Upper lobe of left lung (tissue), 6 donors: ENCODE measurements at regions not wholly inside any gene's neighbourhood (a gene's known extent, or its start where the extent isn't known, plus 50 kb on each side); places are given as distances from the start of the nearest gene placed in this dataset.
"Not testable (repeated sequence)": the region's sequence is repeated elsewhere in the genome, so short reads cannot be mapped to it uniquely, and the experiment has no call there.

ENCODE experiments used
- ATAC-seq, 2 donors: fragments of 200-7000 bp; cut with Tn5 transposase; one replicate each; pipeline ENCODE4 v1.9.1; 2022; ENCODE audit warnings: mild to moderate bottlenecking in 2 of 2, moderate library complexity in 2 of 2; ENCODE audit not compliant: low FRiP score in 2 of 2
- DNase-seq, 2 donors: peaks; one replicate each; pipeline ENCODE4 v3.0.0-alpha.2; 2019 to 2020
- H3K27ac ChIP-seq, 4 donors: fragments of 200-600 bp; sonication (generic); one replicate each; pipeline ENCODE4 v1.5.1; 2016 to 2019
- H3K27me3 ChIP-seq, 4 donors: fragments of 200-600 bp; sonication (generic); one replicate each; pipeline ENCODE4 v1.5.1; 2017 to 2019
- H3K36me3 ChIP-seq, 4 donors: fragments of 200-600 bp; sonication (generic); one replicate each; pipeline ENCODE4 v1.5.1; 2016 to 2019
- H3K4me1 ChIP-seq, 4 donors: fragments of 200-600 bp; sonication (generic); one replicate each; pipeline ENCODE4 v1.5.1; 2018 to 2019
- H3K4me3 ChIP-seq, 4 donors: fragments of 200-600 bp; sonication (generic); one replicate each; pipeline ENCODE4 v1.5.1; 2017 to 2019; ENCODE audit warnings: mild to moderate bottlenecking in 2 of 4, moderate library complexity in 1 of 4
- H3K9me3 ChIP-seq, 4 donors: fragments of 200-600 bp; sonication (generic); one replicate each; pipeline ENCODE4 v1.5.1; 2018 to 2019
- CTCF ChIP-seq, 6 experiments: fragments of 450-650 bp in 4 of 6; fragments of 200-600 bp in 2 of 6; sonication (generic) in 2 of 6; IDR thresholded peaks; one replicate each; pipeline ENCODE4 v1.5.1; 2016 to 2019; ENCODE audit warnings: antibody characterized with exemption in 6 of 6
- EP300 ChIP-seq, 4 donors: sonication (generic); formaldehyde crosslinking; IDR thresholded peaks; one replicate each; pipeline ENCODE4 v1.5.1; 2017; ENCODE audit warnings: antibody characterized with exemption in 4 of 4, control low read depth in 2 of 4
- POLR2A ChIP-seq, 4 donors: fragments of 450-650 bp; IDR thresholded peaks; one replicate each; pipeline ENCODE4 v1.5.1; 2016 to 2017; ENCODE audit warnings: antibody characterized with exemption in 4 of 4, mild to moderate bottlenecking in 2 of 4
- POLR2AphosphoS5 ChIP-seq, 2 donors: sonication (generic); formaldehyde crosslinking; IDR thresholded peaks; one replicate each; pipeline ENCODE4 v1.5.1; 2017; ENCODE audit warnings: antibody characterized with exemption in 2 of 2
- WGBS, 2 donors: methylation state at CpG; one replicate each; pipeline ENCODE4 v1.1.5; 2017 to 2018; 5-methylcytosine and 5-hydroxymethylcytosine counted together
- donor health status: DM: no; HTN: no; CAD: no; lungs with moderate emphysema.
- donor health status: DM: no; HTN: yes; CAD: no; lungs with severe emphysema.

- H3K36me3 ChIP-seq = no peaks in the 10 kb centered on the region
- no peak overlapping the region for H3K4me3 ChIP-seq
- no peaks in the 10 kb centered on the region for H3K4me1 ChIP-seq
- 75% methylated on average over 5 of the region's 5 CpGs for WGBS, 2 donors
- no peaks in the 10 kb centered on the region for H3K27me3 ChIP-seq
- TF ChIP-seq POLR2AphosphoS5 (IDR thresholded peaks at IDR 0.05) = no peak
- H3K9me3 ChIP-seq = no peaks in the 10 kb centered on the region
- no peak for ATAC-seq
- H3K27ac ChIP-seq = no peak overlapping the region
- DNase-seq = no peak
These were observed 95.3 kb upstream of the GPR12 start for GRCh38 chr13:26855921-26856320.

- no peak for TF ChIP-seq EP300 (IDR thresholded peaks at IDR 0.05)
- TF ChIP-seq POLR2AphosphoS5 (IDR thresholded peaks at IDR 0.05) = no peak
- no peak for TF ChIP-seq CTCF (IDR thresholded peaks at IDR 0.05)
- no peak for TF ChIP-seq POLR2A (IDR thresholded peaks at IDR 0.05)
- ATAC-seq = no peak
- WGBS, 2 donors = 53 to 73% methylated on average over 3 of the region's 3 CpGs
- Histone ChIP-seq H3K9me3 (no peaks in the 10 kb centered on the region), H3K27me3 (no peaks in the 10 kb centered on the region), H3K4me1 (no peaks in the 10 kb centered on the region), H3K4me3 (no peak overlapping the region), H3K27ac (no peak overlapping the region), H3K36me3 (no peaks in the 10 kb centered on the region)
- DNase-seq = no peak
These were observed 94.5 kb upstream of the GPR12 start for GRCh38 chr13:26855071-26855470.

GRCh38 chr13:26853323-26853722 lies 92.7 kb upstream of the GPR12 start:
- no peaks in the 10 kb centered on the region for H3K9me3 ChIP-seq
- no peak for ATAC-seq
- TF ChIP-seq CTCF (IDR thresholded peaks at IDR 0.05) (no peak), EP300 (IDR thresholded peaks at IDR 0.05) (no peak), POLR2AphosphoS5 (IDR thresholded peaks at IDR 0.05) (no peak), POLR2A (IDR thresholded peaks at IDR 0.05) (no peak)
- H3K27me3 ChIP-seq = no peaks in the 10 kb centered on the region
- H3K4me1 ChIP-seq = no peaks in the 10 kb centered on the region
- WGBS, 2 donors = 46 to 63% methylated on average over 2 of the region's 2 CpGs
- H3K27ac ChIP-seq = no peak overlapping the region
- H3K36me3 ChIP-seq = no peaks in the 10 kb centered on the region
- H3K4me3 ChIP-seq = no peak overlapping the region
- DNase-seq = no peak

GRCh38 chr13:26847281-26847680 lies 86.7 kb upstream of the GPR12 start:
- no peak for TF ChIP-seq EP300 (IDR thresholded peaks at IDR 0.05)
- TF ChIP-seq POLR2A (IDR thresholded peaks at IDR 0.05) = no peak
- TF ChIP-seq POLR2AphosphoS5 (IDR thresholded peaks at IDR 0.05) = no peak
- no peak for TF ChIP-seq CTCF (IDR thresholded peaks at IDR 0.05)
- no peak for ATAC-seq
- 35 to 53% methylated on average over 1 of the region's 1 CpG for WGBS, 2 donors
- H3K27ac ChIP-seq = no peak overlapping the region
- no peaks in the 10 kb centered on the region for H3K4me1 ChIP-seq
- no peak overlapping the region for H3K4me3 ChIP-seq
- no peaks in the 10 kb centered on the region for H3K9me3 ChIP-seq
- no peaks in the 10 kb centered on the region for H3K36me3 ChIP-seq
- DNase-seq = no peak
- no peaks in the 10 kb centered on the region for H3K27me3 ChIP-seq

- not testable (repeated sequence) for ATAC-seq, H3K4me1 ChIP-seq, H3K36me3 ChIP-seq, H3K9me3 ChIP-seq, H3K27ac ChIP-seq, H3K4me3 ChIP-seq, DNase-seq, H3K27me3 ChIP-seq
- WGBS, 2 donors = 85 to 95% methylated on average over 7 of the region's 7 CpGs
These were observed 84.5 kb upstream of the GPR12 start for GRCh38 chr13:26845063-26845462.

- 38 to 41% methylated on average over 4 of the region's 4 CpGs for WGBS, 2 donors
- Histone ChIP-seq H3K4me1 (no peaks in the 10 kb centered on the region), H3K27ac (no peak overlapping the region), H3K4me3 (no peak overlapping the region), H3K36me3 (no peaks in the 10 kb centered on the region), H3K9me3 (no peaks in the 10 kb centered on the region), H3K27me3 (no peaks in the 10 kb centered on the region)
- ATAC-seq (no peak), DNase-seq (no peak)
- TF ChIP-seq POLR2AphosphoS5 (IDR thresholded peaks at IDR 0.05) = no peak
- no peak for TF ChIP-seq EP300 (IDR thresholded peaks at IDR 0.05)
- no peak for TF ChIP-seq CTCF (IDR thresholded peaks at IDR 0.05)
- TF ChIP-seq POLR2A (IDR thresholded peaks at IDR 0.05) = no peak
These were observed 79.1 kb upstream of the GPR12 start for GRCh38 chr13:26839682-26840081.
